WI38 (cell line): ENCODE measurements at regions not wholly inside any gene's neighbourhood (a gene's known extent, or its start where the extent isn't known, plus 50 kb on each side); places are given as distances from the start of the nearest gene placed in this dataset.

ENCODE experiments used
- H3K4me3 ChIP-seq: 2 replicates; pipeline ENCODE4 v1.5.1; 2011; ENCODE audit warnings: low read depth, mild to moderate bottlenecking, control low read depth, low read length
- CTCF ChIP-seq: IDR thresholded peaks from 2 replicates; pipeline ENCODE4 v1.5.1; 2012; ENCODE audit warnings: low read depth, mild to moderate bottlenecking, control low read depth, low read length

- no peak overlapping the region for H3K4me3 ChIP-seq
- TF ChIP-seq CTCF, result no peak
Measured at GRCh38 chr20:53708129-53708968, 114.7 kb upstream of the ZNF217 start.

GRCh38 chr20:53707371-53708055 is 113.9 kb upstream of the ZNF217 start:
- no peak overlapping the region for H3K4me3 ChIP-seq
- no peak for TF ChIP-seq CTCF

GRCh38 chr20:53706466-53707370 is 113.1 kb upstream of the ZNF217 start:
- no peak for TF ChIP-seq CTCF

GRCh38 chr20:53706008-53706465 is 112.4 kb upstream of the ZNF217 start:
- no peak overlapping the region for H3K4me3 ChIP-seq
- TF ChIP-seq CTCF, result no peak

More at GRCh38 chr20:53706466-53707370, 113.1 kb upstream of the ZNF217 start:
- H3K4me3 ChIP-seq, result no peak overlapping the region

GRCh38 chr20:53702617-53703016 is 109.0 kb upstream of the ZNF217 start:
- no peak for TF ChIP-seq CTCF

GRCh38 chr20:53699906-53700305 is 106.3 kb upstream of the ZNF217 start:
- TF ChIP-seq CTCF, result no peak
- H3K4me3 ChIP-seq, result no peak overlapping the region

More at GRCh38 chr20:53702617-53703016, 109.0 kb upstream of the ZNF217 start:
- no peak overlapping the region for H3K4me3 ChIP-seq
